KG1 (cell line): ENCODE measurements at regions not wholly inside any gene's neighbourhood (a gene's known extent, or its start where the extent isn't known, plus 50 kb on each side); places are given as distances from the start of the nearest gene placed in this dataset.

Experiments
- DNase-seq: peaks from one replicate; lab custom pipeline; 2025; lab: John Stamatoyannopoulos, UW

DNA sequence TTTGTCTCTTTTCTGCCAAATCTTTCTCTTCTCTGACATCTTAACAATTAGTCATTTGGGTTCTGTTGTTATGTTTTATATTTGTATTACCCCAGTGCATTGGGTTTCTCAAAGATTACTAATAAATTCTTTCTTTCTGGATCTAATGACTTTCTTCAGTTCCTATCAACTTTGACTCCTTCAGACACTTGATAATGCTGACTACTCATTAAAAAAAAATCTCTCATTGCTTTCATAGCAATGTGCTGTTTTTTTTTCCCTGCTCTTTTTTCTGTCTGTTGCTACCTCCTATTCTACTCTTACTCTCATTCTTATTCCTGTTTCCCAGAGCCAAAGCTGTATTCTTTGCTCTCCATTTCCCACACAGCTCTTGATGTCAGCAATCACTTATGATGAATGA, 81.3 kb upstream of the MAP3K7 start:
- no peak for DNase-seq

DNA sequence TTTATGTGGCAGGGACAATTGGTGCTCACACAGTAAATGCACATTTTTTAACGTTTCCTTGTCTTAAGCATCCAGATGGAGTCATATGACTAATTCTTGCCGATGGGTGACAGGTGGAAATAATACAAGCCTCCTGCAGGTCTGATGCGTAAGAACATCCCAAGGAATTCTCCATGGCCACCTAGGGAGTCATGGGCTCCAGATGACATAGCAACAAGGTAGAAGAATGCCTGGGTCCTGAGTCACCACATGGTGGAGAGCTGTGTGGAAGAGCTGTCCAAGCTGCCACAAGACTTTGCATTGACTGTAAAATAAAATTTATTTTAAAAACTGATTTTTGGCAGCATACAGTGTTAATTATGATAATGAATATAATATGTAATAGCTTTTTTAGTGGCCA, 77.0 kb upstream of the MAP3K7 start:
- DNase-seq: no peak

DNA sequence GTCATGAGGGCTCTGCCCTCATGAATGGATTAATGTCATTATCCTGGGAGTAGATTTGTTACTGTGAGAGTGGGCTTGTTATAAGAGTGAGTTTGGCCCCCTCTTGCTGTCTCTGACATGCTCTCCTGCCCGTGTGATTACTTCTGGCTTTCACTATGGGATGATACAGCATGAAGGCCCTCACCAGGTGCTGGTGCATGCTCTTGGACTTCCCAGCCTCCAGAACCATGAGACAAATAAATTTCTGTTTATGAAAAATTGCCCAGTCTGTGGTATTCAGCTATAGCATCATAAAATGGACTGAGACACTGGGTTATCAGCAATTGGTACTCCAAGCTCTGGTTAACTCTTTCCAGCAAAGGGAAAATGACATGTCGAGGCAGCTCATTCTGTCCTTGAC, 76.2 kb upstream of the MAP3K7 start:
- DNase-seq: no peak

DNA sequence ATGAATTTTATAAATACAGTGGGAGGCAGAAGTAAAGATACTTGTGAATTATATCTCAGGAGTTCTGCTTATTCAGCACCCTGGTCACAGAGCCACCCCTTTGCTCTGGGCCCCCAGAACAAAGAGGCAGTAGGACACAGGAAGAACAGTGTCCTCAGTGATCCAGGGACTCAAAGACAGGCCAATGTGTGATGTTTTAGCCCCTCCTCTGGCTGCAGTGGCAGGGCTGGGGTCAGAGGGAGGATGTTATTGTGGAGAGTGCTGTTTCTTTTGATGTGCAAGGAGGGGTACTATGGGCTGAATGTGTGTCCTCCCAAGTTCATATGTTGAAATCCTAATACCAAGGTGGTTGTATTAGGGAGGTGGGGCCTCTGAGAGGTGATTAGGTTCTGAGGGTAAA, 74.1 kb upstream of the MAP3K7 start:
- no peak for DNase-seq

DNA sequence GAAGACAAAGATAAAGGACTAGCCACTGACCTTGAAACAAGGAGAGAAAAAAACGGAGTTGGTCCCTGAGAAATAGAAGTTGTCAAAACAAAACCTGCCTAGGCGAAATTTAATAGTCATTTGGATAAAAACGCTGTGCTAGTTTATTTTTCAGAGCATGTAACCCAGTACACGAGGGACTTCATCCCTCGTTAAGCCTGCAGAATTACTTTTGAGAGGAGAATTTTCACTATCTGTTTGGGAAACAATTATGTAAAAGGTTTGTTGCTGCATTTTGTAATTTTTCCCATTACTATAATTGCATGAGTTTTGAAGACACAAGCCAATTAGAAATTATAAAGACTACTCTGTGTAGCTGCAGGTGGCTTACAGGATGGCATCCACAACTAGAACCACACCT, 71.6 kb upstream of the MAP3K7 start:
- no peak for DNase-seq

DNA sequence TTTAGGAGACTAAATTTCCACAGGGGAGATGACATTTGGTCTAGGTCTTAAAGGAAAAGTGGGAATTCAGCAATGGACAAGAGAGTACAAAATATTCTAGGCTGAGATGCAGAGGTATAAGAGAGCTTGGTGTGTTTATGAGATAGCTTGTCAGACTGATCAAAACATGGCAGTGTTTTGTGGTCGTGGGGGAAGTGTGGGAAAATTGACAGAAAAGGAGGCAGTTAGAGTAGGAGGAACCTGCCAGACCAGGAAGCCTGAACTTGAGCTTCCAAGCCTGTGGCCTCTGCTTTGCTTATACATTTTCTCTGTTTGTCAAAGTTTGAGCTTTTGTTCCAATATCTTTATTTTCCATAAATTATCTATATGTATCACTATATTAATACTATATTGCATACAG, 69.5 kb upstream of the MAP3K7 start:
- no peak for DNase-seq

DNA sequence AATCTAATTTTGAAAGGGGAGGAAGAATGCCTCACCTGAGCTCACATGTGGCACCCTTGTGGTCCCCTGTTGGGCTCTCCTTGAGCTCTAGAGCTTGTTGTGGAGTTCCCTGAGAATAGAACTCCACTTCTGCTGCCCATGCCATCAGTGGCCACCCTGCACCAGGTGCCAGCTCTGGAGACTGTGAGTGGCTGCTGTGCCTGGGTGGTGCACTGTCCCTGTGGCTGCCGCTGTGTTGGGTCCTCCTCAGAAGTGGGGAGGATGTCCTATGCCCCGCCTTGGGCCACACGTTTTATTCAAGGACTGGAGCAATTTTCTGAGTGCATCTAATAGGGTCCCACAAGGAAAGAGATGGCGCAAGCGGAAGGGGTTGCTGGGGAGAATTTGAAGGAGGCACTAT, 67.9 kb upstream of the MAP3K7 start:
- DNase-seq: no peak

DNA sequence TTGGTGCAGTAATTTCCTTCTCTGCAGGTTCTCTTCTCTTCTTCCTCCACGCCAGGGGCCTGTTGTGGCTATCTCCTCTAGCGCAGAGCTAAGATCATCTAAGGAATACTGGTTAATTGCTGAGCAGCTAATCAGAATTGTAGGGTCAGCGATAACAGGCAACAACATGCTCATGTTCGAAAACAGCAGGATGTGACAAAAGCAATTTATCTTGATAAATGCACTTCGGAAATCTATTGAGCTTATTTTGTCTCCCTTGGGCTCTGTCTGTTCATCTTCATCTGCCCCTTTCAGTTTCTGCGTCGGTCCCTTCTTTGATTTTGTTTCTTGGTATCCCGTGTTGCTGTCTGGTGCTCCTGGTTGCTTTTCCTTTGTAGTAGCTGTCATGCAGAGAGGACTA, 67.3 kb upstream of the MAP3K7 start:
- no peak for DNase-seq

DNA sequence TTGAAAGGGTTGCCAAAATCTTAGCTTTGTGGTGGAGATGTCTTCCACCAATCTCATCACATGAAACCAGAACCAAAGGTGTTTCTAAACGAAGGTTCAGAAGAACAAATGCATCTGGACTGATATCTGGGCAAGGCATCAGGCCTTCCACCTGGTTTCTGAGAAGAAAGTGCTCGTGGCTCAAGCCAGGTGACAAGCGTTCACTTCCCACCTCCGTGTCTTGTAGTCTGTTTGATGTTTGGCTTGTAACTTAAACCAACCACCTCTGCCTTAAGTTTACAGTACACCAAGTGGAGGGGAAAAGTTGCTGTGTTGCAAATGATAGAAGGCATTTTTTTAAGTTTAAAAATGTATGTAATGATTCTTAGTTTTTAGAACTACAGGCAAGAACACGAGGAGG, 66.9 kb upstream of the MAP3K7 start:
- no peak for DNase-seq

DNA sequence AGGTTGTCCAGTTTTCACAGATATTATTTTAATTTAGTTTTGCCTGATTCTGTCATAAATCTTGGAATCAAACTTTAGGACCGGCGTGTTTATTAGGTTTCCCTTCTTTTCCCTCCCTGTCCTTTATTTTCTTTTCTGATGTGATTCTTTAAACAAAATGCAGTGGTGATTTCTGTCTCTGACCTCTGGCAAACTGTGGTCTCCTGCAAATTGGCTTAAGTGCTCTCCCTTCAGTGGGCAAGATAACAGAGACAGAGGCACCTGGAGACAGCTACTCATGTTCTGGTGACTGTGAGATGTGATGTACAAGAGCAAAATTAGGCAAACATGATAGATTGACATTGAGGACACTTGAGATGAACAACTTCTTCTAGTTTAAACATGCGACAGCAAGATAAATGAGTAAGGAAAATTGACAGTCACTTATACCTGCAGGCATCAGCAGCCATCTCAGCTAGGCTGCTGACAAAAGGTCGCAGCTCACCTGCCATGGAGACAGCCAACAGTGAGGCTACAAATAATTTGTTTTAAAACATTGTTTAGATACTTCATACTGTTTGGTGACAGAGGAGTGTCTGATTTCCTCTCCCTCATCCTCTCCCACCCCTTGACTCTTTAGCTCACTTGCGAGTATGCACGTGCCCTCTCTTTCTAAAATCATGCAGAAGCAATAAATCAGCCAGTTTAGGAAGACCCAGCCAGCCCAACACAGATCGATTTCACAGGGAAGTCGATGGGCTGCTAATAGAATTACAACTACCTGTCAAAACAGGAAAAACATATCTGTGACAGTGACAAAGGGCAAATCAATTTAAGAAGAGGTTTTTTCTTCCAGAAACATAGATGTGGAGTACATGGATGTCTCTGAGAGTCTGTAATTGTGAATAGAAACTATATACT, 63.4 kb upstream of the MAP3K7 start:
- DNase-seq: no peak

DNA sequence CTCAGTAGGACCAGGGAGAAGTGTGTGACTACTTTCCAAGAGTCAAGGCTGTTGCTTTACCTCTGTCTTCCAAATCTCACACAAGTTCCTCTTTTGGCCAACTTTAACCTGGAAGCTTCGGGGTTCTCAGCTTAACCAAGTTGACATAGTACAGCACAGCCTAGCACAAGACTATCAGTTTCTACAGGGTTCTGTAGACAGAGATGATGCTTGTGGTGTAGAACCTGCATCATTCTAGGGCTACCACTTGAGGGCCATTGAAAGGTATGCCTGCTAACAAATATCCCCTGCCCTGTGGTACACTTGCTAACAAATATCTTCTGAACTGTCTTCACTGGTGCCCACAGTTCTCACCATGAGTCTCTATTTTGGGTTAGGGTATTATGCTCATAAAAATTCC, 62.0 kb upstream of the MAP3K7 start:
- no peak for DNase-seq

DNA sequence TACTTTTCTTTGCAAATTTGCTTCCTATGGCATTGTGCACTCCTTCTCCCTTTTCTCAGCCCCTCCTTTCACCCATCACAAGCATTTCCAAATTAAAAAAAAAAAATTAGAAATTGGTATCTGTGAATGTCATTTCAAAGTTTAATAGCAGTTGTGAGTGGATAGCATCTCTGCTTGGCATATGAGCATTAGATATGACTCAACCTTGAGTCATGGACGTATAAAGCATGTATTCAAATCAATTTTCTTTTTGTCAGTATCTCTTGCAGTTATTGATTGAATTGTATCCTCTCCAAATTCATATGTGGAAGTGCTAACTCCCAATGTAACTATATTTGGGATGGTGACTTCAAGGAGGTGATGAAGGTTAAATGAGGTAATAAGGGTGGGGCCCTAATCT, 60.1 kb upstream of the MAP3K7 start:
- DNase-seq: no peak

DNA sequence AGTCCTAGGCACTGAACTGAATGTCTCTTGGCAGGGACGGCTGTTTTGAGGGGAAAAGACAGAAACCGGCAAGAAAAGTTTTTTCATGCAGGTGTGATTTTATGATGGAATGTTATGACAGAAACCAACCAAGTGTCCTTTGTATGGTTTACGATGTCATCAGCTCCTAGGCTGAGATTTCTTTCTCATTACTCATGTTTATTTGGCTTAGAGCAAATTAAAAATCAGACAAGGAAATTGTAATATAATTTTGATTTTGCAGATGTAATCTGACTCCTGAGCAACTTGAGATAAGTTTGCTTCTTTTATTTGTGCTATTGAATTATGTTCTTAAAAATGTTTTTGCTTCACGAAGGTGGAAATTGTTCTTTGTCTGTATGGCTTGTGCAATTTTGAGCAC, 58.8 kb upstream of the MAP3K7 start:
- DNase-seq: no peak

DNA sequence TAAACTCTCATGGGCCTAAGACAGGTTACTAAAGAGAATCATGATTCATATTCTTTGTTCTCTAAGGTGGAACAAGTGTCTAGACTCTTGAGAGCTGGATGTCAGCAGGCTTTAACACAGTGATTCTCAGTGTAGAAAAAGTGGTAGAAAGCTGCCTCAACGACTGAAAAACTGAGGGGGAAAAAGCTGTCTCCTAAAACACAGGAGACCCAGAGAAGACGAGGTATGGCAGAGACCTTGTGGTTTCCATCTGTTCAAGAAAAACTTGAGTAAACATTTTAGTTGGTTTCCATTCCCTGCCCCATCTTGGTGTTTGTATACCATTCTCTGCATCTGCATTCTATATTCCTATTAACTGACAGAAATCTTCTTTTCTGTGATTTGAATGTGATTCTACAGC, 57.6 kb upstream of the MAP3K7 start:
- no peak for DNase-seq

DNA sequence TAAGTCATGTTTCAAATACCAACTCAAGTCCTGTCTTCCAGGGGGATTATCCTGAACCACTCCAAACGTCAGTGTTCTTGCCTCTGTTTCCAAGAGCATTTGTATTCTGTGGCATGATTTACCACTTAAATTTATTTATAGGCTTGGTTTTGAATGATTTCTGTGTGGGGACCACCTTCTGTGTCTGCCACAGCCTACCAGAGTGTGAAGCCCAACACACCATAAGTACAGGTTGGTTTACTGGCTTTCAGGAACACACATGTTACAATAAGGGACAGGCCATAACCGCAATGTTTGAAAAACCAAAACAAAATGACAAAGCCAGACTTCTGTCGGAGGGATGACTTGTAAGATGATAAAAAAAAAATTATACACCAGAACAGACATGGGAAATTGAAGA, 56.5 kb upstream of the MAP3K7 start:
- no peak for DNase-seq

DNA sequence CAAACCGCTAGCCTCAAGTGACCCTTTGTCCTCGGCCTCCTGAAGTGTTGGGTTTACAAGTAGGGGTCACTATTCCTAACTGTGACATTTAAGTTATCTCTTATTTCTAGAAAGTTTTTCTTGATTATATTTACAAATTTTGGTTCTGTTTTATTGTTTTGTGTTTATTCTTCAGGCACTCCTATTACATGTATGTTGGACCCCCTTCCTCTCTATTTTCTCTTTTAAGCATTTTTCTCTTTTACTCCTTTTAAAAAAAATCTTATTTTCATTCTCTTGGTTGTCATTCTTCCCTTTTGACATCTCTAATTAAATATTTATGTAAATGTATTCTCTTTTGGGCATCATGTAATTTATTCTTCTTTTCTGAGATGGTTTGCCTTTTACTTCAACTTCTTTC, 50.4 kb upstream of the MAP3K7 start:
- no peak for DNase-seq
